T-helper 1 cell treated with Interleukin-12 subunit alpha and Interleukin-12 subunit beta and Interleukin-4 antibody, amounts not matched to agents 30 ng/mL and 1 ng/mL, for 36 hours (primary cell): ENCODE measurements at regions not wholly inside any gene's neighbourhood (a gene's known extent, or its start where the extent isn't known, plus 50 kb on each side); places are given as distances from the start of the nearest gene placed in this dataset.

Source experiments
- intact Hi-C: fragments of 100-400 bp; cut with micrococcal nuclease; formaldehyde crosslinking; loops from one replicate; pipeline ENCODE4 v1.15.1; 2024

- intact Hi-C loops = no loop called here
Measured at GRCh38 chr13:50586414-50587083, 256.9 kb downstream of the DLEU7 start.

GRCh38 chr13:50587115-50587514 lies 256.4 kb downstream of the DLEU7 start:
- intact Hi-C loops = no loop called here

- intact Hi-C loops = no loop called here
Measured at GRCh38 chr13:50587645-50588373, 255.7 kb downstream of the DLEU7 start.

- intact Hi-C loops = no loop called here
Measured at GRCh38 chr13:50588491-50589130, 254.9 kb downstream of the DLEU7 start.

- intact Hi-C loops = no loop called here
Measured at GRCh38 chr13:50589139-50589538, 254.4 kb downstream of the DLEU7 start.

- intact Hi-C loops = loop anchor here (5.0 to 10.0 kb wide), 3 partner anchors 77 to 325 kb away; no protein-coding TSS in a partner anchor
Measured at GRCh38 chr13:50589651-50590054, 253.8 kb downstream of the DLEU7 start.

GRCh38 chr13:50592412-50593155 lies 250.9 kb downstream of the DLEU7 start:
- intact Hi-C loops = loop anchor here (5.0 to 10.0 kb wide), 3 partner anchors 80 to 322 kb away; no protein-coding TSS in a partner anchor

- intact Hi-C loops = loop anchor here (5.0 to 10.0 kb wide), 3 partner anchors 81 to 322 kb away; no protein-coding TSS in a partner anchor
Measured at GRCh38 chr13:50593207-50593606, 250.3 kb downstream of the DLEU7 start.

- intact Hi-C loops = loop anchor here (5.0 to 10.0 kb wide), 3 partner anchors 82 to 320 kb away; no protein-coding TSS in a partner anchor
Measured at GRCh38 chr13:50594276-50595051, 249.0 kb downstream of the DLEU7 start.

- intact Hi-C loops = loop anchor here (10.0 kb wide), 1 partner anchor 320 kb away; no protein-coding TSS in a partner anchor
Measured at GRCh38 chr13:50595196-50595595, 248.3 kb downstream of the DLEU7 start.

GRCh38 chr13:50596156-50596555 lies 247.3 kb downstream of the DLEU7 start:
- intact Hi-C loops = loop anchor here (10.0 kb wide), 1 partner anchor 319 kb away; no protein-coding TSS in a partner anchor

- intact Hi-C loops = loop anchor here (10.0 kb wide), 1 partner anchor 318 kb away; no protein-coding TSS in a partner anchor
Measured at GRCh38 chr13:50596776-50597203, 246.7 kb downstream of the DLEU7 start.

- intact Hi-C loops = loop anchor here (10.0 kb wide), 1 partner anchor 316 kb away; no protein-coding TSS in a partner anchor
Measured at GRCh38 chr13:50598338-50598737, 245.2 kb downstream of the DLEU7 start.

GRCh38 chr13:50599046-50599445 lies 244.4 kb downstream of the DLEU7 start:
- intact Hi-C loops = loop anchor here (10.0 kb wide), 1 partner anchor 316 kb away; no protein-coding TSS in a partner anchor

- intact Hi-C loops = loop anchor here (10.0 kb wide), 1 partner anchor 315 kb away; no protein-coding TSS in a partner anchor
Measured at GRCh38 chr13:50599927-50600326, 243.6 kb downstream of the DLEU7 start.

GRCh38 chr13:50608370-50608769 lies 235.1 kb downstream of the DLEU7 start:
- intact Hi-C loops = no loop called here

GRCh38 chr13:50609011-50609410 lies 234.5 kb downstream of the DLEU7 start:
- intact Hi-C loops = no loop called here

GRCh38 chr13:50610238-50610637 lies 233.3 kb downstream of the DLEU7 start:
- intact Hi-C loops = loop anchor here (2.0 to 10.0 kb wide), 3 partner anchors 283 to 635 kb away; partner anchors contain the start of gene TRIM13

- intact Hi-C loops = loop anchor here (2.0 to 10.0 kb wide), 3 partner anchors 282 to 636 kb away; partner anchors contain the start of gene TRIM13
Measured at GRCh38 chr13:50611117-50611781, 232.2 kb downstream of the DLEU7 start.
